Neural progenitor cell (in vitro differentiated cells): ENCODE measurements at regions not wholly inside any gene's neighbourhood (a gene's known extent, or its start where the extent isn't known, plus 50 kb on each side); places are given as distances from the start of the nearest gene placed in this dataset.

ENCODE experiments used
- DNase-seq: peaks from one replicate; pipeline ENCODE4 v3.0.0-alpha.2; 2016; ENCODE audit warnings: low spot score
- H2AFZ ChIP-seq: fragments of 200-600 bp; sonication (generic); replicated peaks from 2 replicates; pipeline ENCODE4 v1.6.1; 2016; ENCODE audit warnings: antibody characterized with exemption
- H3F3A ChIP-seq: fragments of 200-600 bp; sonication (generic); 2 replicates; pipeline ENCODE4 v1.6.1; 2016; ENCODE audit warnings: antibody characterized with exemption, low read depth
- H3K27ac ChIP-seq: fragments of 200-600 bp; sonication (generic); 2 replicates; pipeline ENCODE4 v1.5.1; 2016; ENCODE audit warnings: mild to moderate bottlenecking
- H3K27me3 ChIP-seq: fragments of 200-600 bp; sonication (generic); 2 replicates; pipeline ENCODE4 v1.6.1; 2016; ENCODE audit warnings: mild to moderate bottlenecking, moderate library complexity
- H3K36me3 ChIP-seq: fragments of 200-600 bp; sonication (generic); 2 replicates; pipeline ENCODE4 v1.5.1; 2016
- H3K4me1 ChIP-seq: fragments of 200-600 bp; sonication (generic); 2 replicates; pipeline ENCODE4 v1.6.1; 2016; ENCODE audit warnings: mixed run types
- H3K4me2 ChIP-seq: fragments of 200-600 bp; sonication (generic); 2 replicates; pipeline ENCODE4 v1.6.1; 2016
- H3K4me3 ChIP-seq: fragments of 200-600 bp; sonication (generic); 2 replicates; pipeline ENCODE4 v1.5.1; 2016
- H3K79me2 ChIP-seq: fragments of 200-600 bp; sonication (generic); 2 replicates; pipeline ENCODE4 v1.6.1; 2016; ENCODE audit warnings: low read depth
- H3K9ac ChIP-seq: fragments of 200-600 bp; sonication (generic); 2 replicates; pipeline ENCODE4 v1.6.1; 2016
- H3K9me3 ChIP-seq: fragments of 200-600 bp; sonication (generic); 2 replicates; pipeline ENCODE4 v1.5.1; 2016; ENCODE audit warnings: low read depth
- H4K20me1 ChIP-seq: fragments of 200-600 bp; sonication (generic); 2 replicates; pipeline ENCODE4 v1.6.1; 2016; ENCODE audit warnings: low read depth
- H3K27ac Mint-ChIP-seq: 3 replicates; pipeline ENCODE4 v1.8.0; 2021; ENCODE audit warnings: mixed read lengths
- H3K27me3 Mint-ChIP-seq: 2 replicates; pipeline ENCODE4 v1.8.0; 2022; ENCODE audit warnings: low read depth, mild to moderate bottlenecking, inconsistent platforms, moderate library complexity, mixed read lengths; ENCODE audit not compliant: insufficient read depth
- H3K36me3 Mint-ChIP-seq: 3 replicates; pipeline ENCODE4 v1.8.0; 2021; ENCODE audit warnings: mixed read lengths
- H3K4me1 Mint-ChIP-seq: 3 replicates; pipeline ENCODE4 v1.8.0; 2021; ENCODE audit warnings: mixed read lengths
- H3K4me3 Mint-ChIP-seq: 3 replicates; pipeline ENCODE4 v1.8.0; 2021; ENCODE audit warnings: mild to moderate bottlenecking, moderate library complexity, mixed read lengths
- H3K9me3 Mint-ChIP-seq: 3 replicates; pipeline ENCODE4 v1.8.0; 2020; ENCODE audit warnings: mixed read lengths
- CTCF ChIP-seq: fragments of 200-600 bp; sonication (generic); IDR thresholded peaks from 2 replicates; pipeline ENCODE4 v1.5.1; 2017; ENCODE audit warnings: antibody characterized with exemption, mild to moderate bottlenecking
- EZH2 ChIP-seq: fragments of 200-600 bp; sonication (generic); IDR thresholded peaks from 2 replicates; pipeline ENCODE4 v1.6.1; 2017; ENCODE audit warnings: antibody characterized with exemption, mild to moderate bottlenecking, moderate library complexity
- EZH2phosphoT487 ChIP-seq: fragments of 200-600 bp; sonication (generic); IDR thresholded peaks from 2 replicates; pipeline ENCODE4 v1.6.1; 2017; ENCODE audit warnings: antibody characterized with exemption

DNA sequence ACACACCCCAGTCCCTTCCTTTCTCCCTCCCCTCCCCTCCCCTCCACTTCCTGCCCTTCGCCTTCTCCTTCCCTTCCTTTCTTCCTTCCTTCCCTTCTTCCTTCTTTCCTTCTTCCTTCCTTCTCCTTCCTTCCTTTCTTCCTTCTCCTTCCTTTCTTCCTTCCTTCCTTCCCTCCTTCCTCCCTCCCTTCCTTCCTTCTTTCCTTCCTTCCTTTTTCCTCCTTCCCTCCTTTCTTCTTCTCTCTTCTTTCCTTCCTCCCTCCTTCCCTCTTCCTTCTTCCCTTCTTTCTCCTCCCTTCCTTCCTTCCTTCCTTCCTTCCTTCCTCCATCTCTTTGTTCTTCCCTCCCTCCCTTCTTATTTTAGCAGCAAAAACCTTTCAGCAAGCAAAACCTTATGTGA, 162.1 kb downstream of the EFNB1 start:
- Mint-ChIP-seq H3K4me1 (peaks cover 21% of the 10 kb centered on the region), H3K4me3 (no peak overlapping the region), H3K27me3 (peaks cover 10% of the 10 kb centered on the region), H3K36me3 (no peaks in the 10 kb centered on the region), H3K9me3 (peaks cover 10% of the 10 kb centered on the region), H3K27ac (no peak overlapping the region)
- no peak overlapping the region for H3K4me3 ChIP-seq
- no peak overlapping the region for H2AFZ ChIP-seq
- no peaks in the 10 kb centered on the region for H3K27me3 ChIP-seq
- DNase-seq: no peak
- no peaks in the 10 kb centered on the region for H3K79me2 ChIP-seq
- no peak overlapping the region for H3K27ac ChIP-seq
- TF ChIP-seq EZH2 (no peak), CTCF (no peak), EZH2phosphoT487 (no peak)
- H3K4me1 ChIP-seq: peaks cover 5% of the 10 kb centered on the region
- H3F3A ChIP-seq: no peaks in the 10 kb centered on the region
- no peak overlapping the region for H3K4me2 ChIP-seq
- no peak overlapping the region for H3K9ac ChIP-seq
- H4K20me1 ChIP-seq: no peaks in the 10 kb centered on the region
- H3K9me3 ChIP-seq: no peaks in the 10 kb centered on the region
- H3K36me3 ChIP-seq: no peaks in the 10 kb centered on the region

GRCh38 chrX:68989865-68990606, 161.2 kb downstream of the EFNB1 start:
- no peaks in the 10 kb centered on the region for H4K20me1 ChIP-seq
- no peaks in the 10 kb centered on the region for H3F3A ChIP-seq
- H3K9ac ChIP-seq: no peak overlapping the region
- no peaks in the 10 kb centered on the region for H3K27me3 ChIP-seq
- H3K79me2 ChIP-seq: no peaks in the 10 kb centered on the region
- peaks cover 10% of the 10 kb centered on the region for H3K27me3 Mint-ChIP-seq
- H3K4me1 Mint-ChIP-seq: peaks cover 27% of the 10 kb centered on the region
- no peak overlapping the region for H3K4me2 ChIP-seq
- H3K36me3 Mint-ChIP-seq: no peaks in the 10 kb centered on the region
- H3K4me1 ChIP-seq: peaks cover 5% of the 10 kb centered on the region
- peak; percentile 79 for DNase-seq
- no peak for TF ChIP-seq EZH2phosphoT487
- no peak for TF ChIP-seq CTCF
- TF ChIP-seq EZH2: no peak
- H3K4me3 ChIP-seq: no peak overlapping the region
- H3K27ac Mint-ChIP-seq: peak overlapping the region; percentile 76
- no peak overlapping the region for H3K4me3 Mint-ChIP-seq
- no peak overlapping the region for H3K27ac ChIP-seq
- peaks cover 12% of the 10 kb centered on the region for H3K9me3 Mint-ChIP-seq
- H3K36me3 ChIP-seq: no peaks in the 10 kb centered on the region
- H2AFZ ChIP-seq: no peak overlapping the region
- no peaks in the 10 kb centered on the region for H3K9me3 ChIP-seq

- no peaks in the 10 kb centered on the region for H3K36me3 Mint-ChIP-seq
- peak overlapping the region; percentile 57 for H3K27ac Mint-ChIP-seq
- Histone ChIP-seq H3F3A (no peaks in the 10 kb centered on the region), H3K9me3 (no peaks in the 10 kb centered on the region), H3K4me1 (peaks cover 5% of the 10 kb centered on the region), H3K79me2 (no peaks in the 10 kb centered on the region), H3K4me3 (no peak overlapping the region), H3K27me3 (no peaks in the 10 kb centered on the region), H3K27ac (no peak overlapping the region), H3K36me3 (no peaks in the 10 kb centered on the region), H3K4me2 (no peak overlapping the region), H3K9ac (no peak overlapping the region), H4K20me1 (no peaks in the 10 kb centered on the region), H2AFZ (no peak overlapping the region)
- H3K9me3 Mint-ChIP-seq: peaks cover 13% of the 10 kb centered on the region
- no peak for DNase-seq
- peaks cover 30% of the 10 kb centered on the region for H3K4me1 Mint-ChIP-seq
- TF ChIP-seq CTCF (no peak), EZH2phosphoT487 (no peak), EZH2 (no peak)
- H3K27me3 Mint-ChIP-seq: peaks cover 10% of the 10 kb centered on the region
- H3K4me3 Mint-ChIP-seq: no peak overlapping the region
Measured at GRCh38 chrX:68989456-68989855, 160.6 kb downstream of the EFNB1 start.
